22Rv1 (cell line): ENCODE measurements at regions not wholly inside any gene's neighbourhood (a gene's known extent, or its start where the extent isn't known, plus 50 kb on each side); places are given as distances from the start of the nearest gene placed in this dataset.

ENCODE experiments used
- ZFX ChIP-seq: fragments of 450-650 bp; IDR thresholded peaks from 2 replicates; pipeline ENCODE4 v1.6.1; 2017; ENCODE audit warnings: antibody characterized with exemption, borderline replicate concordance
- TF ChIP-seq, protein P1 (sequence below): fragments of 450-650 bp; IDR thresholded peaks from 2 replicates; pipeline ENCODE4 v1.5.1; 2017; ENCODE audit warnings: mild to moderate bottlenecking

DNA sequence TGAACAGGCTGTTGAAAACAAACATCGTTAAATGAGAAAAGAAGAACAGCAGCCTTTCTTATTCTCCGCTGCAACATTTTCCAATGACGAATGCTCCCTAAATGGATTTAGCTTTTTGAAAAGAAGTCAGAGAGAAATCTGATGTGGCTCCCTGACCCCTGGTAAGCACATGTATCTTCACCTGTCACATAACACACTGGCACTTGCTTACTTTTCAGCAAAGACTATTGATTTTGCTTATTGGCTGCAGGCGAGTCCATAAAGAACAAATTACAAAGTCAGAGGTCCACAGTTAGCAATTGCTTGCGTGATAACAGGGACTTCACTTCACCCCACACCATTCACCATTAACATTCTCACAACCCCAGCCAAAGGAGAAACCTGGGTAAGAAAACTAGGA lies 362.8 kb downstream of the GPATCH2 start:
- TF ChIP-seq, protein P1, sequence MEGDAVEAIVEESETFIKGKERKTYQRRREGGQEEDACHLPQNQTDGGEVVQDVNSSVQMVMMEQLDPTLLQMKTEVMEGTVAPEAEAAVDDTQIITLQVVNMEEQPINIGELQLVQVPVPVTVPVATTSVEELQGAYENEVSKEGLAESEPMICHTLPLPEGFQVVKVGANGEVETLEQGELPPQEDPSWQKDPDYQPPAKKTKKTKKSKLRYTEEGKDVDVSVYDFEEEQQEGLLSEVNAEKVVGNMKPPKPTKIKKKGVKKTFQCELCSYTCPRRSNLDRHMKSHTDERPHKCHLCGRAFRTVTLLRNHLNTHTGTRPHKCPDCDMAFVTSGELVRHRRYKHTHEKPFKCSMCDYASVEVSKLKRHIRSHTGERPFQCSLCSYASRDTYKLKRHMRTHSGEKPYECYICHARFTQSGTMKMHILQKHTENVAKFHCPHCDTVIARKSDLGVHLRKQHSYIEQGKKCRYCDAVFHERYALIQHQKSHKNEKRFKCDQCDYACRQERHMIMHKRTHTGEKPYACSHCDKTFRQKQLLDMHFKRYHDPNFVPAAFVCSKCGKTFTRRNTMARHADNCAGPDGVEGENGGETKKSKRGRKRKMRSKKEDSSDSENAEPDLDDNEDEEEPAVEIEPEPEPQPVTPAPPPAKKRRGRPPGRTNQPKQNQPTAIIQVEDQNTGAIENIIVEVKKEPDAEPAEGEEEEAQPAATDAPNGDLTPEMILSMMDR = no peak
- TF ChIP-seq ZFX = no peak
